H9 (cell line): ENCODE measurements at regions not wholly inside any gene's neighbourhood (a gene's known extent, or its start where the extent isn't known, plus 50 kb on each side); places are given as distances from the start of the nearest gene placed in this dataset.
"Not testable (repeated sequence)": the region's sequence is repeated elsewhere in the genome, so short reads cannot be mapped to it uniquely, and the experiment has no call there.

Experiments
- DNase-seq: peaks from one replicate; pipeline ENCODE4 v3.0.0-alpha.2; 2017
- H2AFZ ChIP-seq: one replicate; pipeline ENCODE4 v1.6.1; 2013; ENCODE audit warnings: mild to moderate bottlenecking, low read length, control low read depth, moderate library complexity
- H2AK5ac ChIP-seq: 2 replicates; pipeline ENCODE4 v1.6.1; 2013; ENCODE audit warnings: low read length, control low read depth, mixed read lengths; ENCODE audit not compliant: insufficient read length
- H2BK120ac ChIP-seq: one replicate; pipeline ENCODE4 v1.6.1; 2013; ENCODE audit warnings: low read depth, mild to moderate bottlenecking, low read length, control low read depth, inconsistent platforms; ENCODE audit not compliant: poor library complexity, severe bottlenecking
- H2BK12ac ChIP-seq: 2 replicates; pipeline ENCODE4 v1.6.1; 2013; ENCODE audit warnings: low read length, control low read depth, mixed read lengths, low read depth; ENCODE audit not compliant: insufficient read length
- H2BK15ac ChIP-seq: 2 replicates; pipeline ENCODE4 v1.6.1; 2013; ENCODE audit warnings: low read depth, low read length, control low read depth
- H2BK20ac ChIP-seq: one replicate; pipeline ENCODE4 v1.6.1; 2013; ENCODE audit warnings: low read depth, mild to moderate bottlenecking, low read length, control low read depth, inconsistent platforms; ENCODE audit not compliant: poor library complexity, severe bottlenecking
- H2BK5ac ChIP-seq: 2 replicates; pipeline ENCODE4 v1.6.1; 2013; ENCODE audit warnings: low read length, control low read depth, mixed read lengths; ENCODE audit not compliant: insufficient read length
- H3K14ac ChIP-seq: 2 replicates; pipeline ENCODE4 v1.6.1; 2013; ENCODE audit warnings: low read length, control low read depth; ENCODE audit not compliant: insufficient read depth
- H3K18ac ChIP-seq: 2 replicates; pipeline ENCODE4 v1.6.1; 2013; ENCODE audit warnings: low read depth, mild to moderate bottlenecking, mixed read lengths, low read length, control low read depth; ENCODE audit not compliant: insufficient read length
- H3K23ac ChIP-seq: 2 replicates; pipeline ENCODE4 v1.6.1; 2013; ENCODE audit warnings: low read length, control low read depth, mixed read lengths, low read depth; ENCODE audit not compliant: insufficient read length
- H3K23me2 ChIP-seq: 2 replicates; pipeline ENCODE4 v1.6.1; 2013; ENCODE audit warnings: low read depth, mild to moderate bottlenecking, mixed read lengths, low read length, control low read depth; ENCODE audit not compliant: insufficient read length, poor library complexity, severe bottlenecking
- H3K27ac ChIP-seq: 2 replicates; pipeline ENCODE4 v1.5.1; 2013; ENCODE audit warnings: low read length, control low read depth, mixed read lengths, low read depth; ENCODE audit not compliant: insufficient read length
- H3K27me3 ChIP-seq: 2 replicates; pipeline ENCODE4 v1.6.1; 2013; ENCODE audit warnings: low read length, control low read depth, inconsistent platforms; ENCODE audit not compliant: insufficient read depth
- H3K4ac ChIP-seq: 2 replicates; pipeline ENCODE4 v1.6.1; 2013; ENCODE audit warnings: low read depth, mild to moderate bottlenecking, control low read depth, inconsistent platforms, low read length, moderate library complexity
- H3K4me1 ChIP-seq: 2 replicates; pipeline ENCODE4 v1.6.1; 2013; ENCODE audit warnings: low read length, control low read depth, inconsistent platforms; ENCODE audit not compliant: insufficient read depth
- H3K4me2 ChIP-seq: 2 replicates; pipeline ENCODE4 v1.6.1; 2013; ENCODE audit warnings: low read length, control low read depth, mixed read lengths; ENCODE audit not compliant: insufficient read length, insufficient read depth
- H3K56ac ChIP-seq: 2 replicates; pipeline ENCODE4 v1.6.1; 2013; ENCODE audit warnings: low read depth, mild to moderate bottlenecking, mixed read lengths, low read length, control low read depth; ENCODE audit not compliant: insufficient read length
- H3K79me1 ChIP-seq: 2 replicates; pipeline ENCODE4 v1.6.1; 2013; ENCODE audit warnings: low read depth, mild to moderate bottlenecking, moderate library complexity, low read length, control low read depth, inconsistent platforms; ENCODE audit not compliant: insufficient read depth, poor library complexity, severe bottlenecking
- H3K79me2 ChIP-seq: 2 replicates; pipeline ENCODE4 v1.6.1; 2013; ENCODE audit warnings: low read length, control low read depth, inconsistent platforms; ENCODE audit not compliant: insufficient read depth
- H3K9ac ChIP-seq: 2 replicates; pipeline ENCODE4 v1.6.1; 2013; ENCODE audit warnings: low read length, control low read depth, mixed read lengths; ENCODE audit not compliant: insufficient read length; ENCODE audit errors: extremely low read depth
- H3K9me3 ChIP-seq: one replicate; pipeline ENCODE4 v1.6.1; 2013; ENCODE audit warnings: low read depth, low read length, inconsistent platforms; ENCODE audit not compliant: control insufficient read depth
- H3T11ph ChIP-seq: one replicate; pipeline ENCODE4 v1.6.1; 2013; ENCODE audit warnings: mild to moderate bottlenecking, low read length, control low read depth, inconsistent platforms
- H4K20me1 ChIP-seq: one replicate; pipeline ENCODE4 v1.6.1; 2013; ENCODE audit not compliant: control insufficient read depth, insufficient read length, insufficient read depth
- H4K5ac ChIP-seq: 2 replicates; pipeline ENCODE4 v1.6.1; 2013; ENCODE audit warnings: low read depth, mild to moderate bottlenecking, mixed read lengths, low read length, control low read depth; ENCODE audit not compliant: insufficient read length
- H4K8ac ChIP-seq: replicated peaks from 2 replicates; pipeline ENCODE4 v1.6.1; 2013; ENCODE audit warnings: low read length, control low read depth, mixed read lengths, low read depth; ENCODE audit not compliant: insufficient read length
- H4K91ac ChIP-seq: 2 replicates; pipeline ENCODE4 v1.6.1; 2013; ENCODE audit warnings: low read depth, mild to moderate bottlenecking, moderate library complexity, mixed read lengths, low read length, control low read depth; ENCODE audit not compliant: insufficient read length
- H3K27ac Mint-ChIP-seq, 3 experiments: 2 replicates in 2 of 3; 3 replicates in 1 of 3; pipeline ENCODE4 v1.8.0; 2020 to 2021; ENCODE audit warnings: mixed read lengths in 3 of 3, mild to moderate bottlenecking in 1 of 3, moderate library complexity in 1 of 3
- H3K27me3 Mint-ChIP-seq: 2 replicates; pipeline ENCODE4 v1.8.0; 2021; ENCODE audit warnings: low read depth, mild to moderate bottlenecking, moderate library complexity, mixed read lengths
- H3K36me3 Mint-ChIP-seq, 3 experiments: 2 replicates in 2 of 3; 3 replicates in 1 of 3; pipeline ENCODE4 v1.8.0; 2020 to 2021; ENCODE audit warnings: low read depth in 3 of 3, mixed read lengths in 3 of 3; ENCODE audit not compliant: insufficient read depth in 1 of 3
- H3K4me1 Mint-ChIP-seq, 2 experiments: 2 replicates each; pipeline ENCODE4 v1.8.0; 2020; ENCODE audit warnings: mixed read lengths in 2 of 2
- H3K4me3 Mint-ChIP-seq, 2 experiments: 2 replicates in 1 of 2; 3 replicates in 1 of 2; pipeline ENCODE4 v1.8.0; 2020 to 2021; ENCODE audit warnings: mild to moderate bottlenecking in 2 of 2, mixed read lengths in 2 of 2, moderate library complexity in 1 of 2
- H3K9me3 Mint-ChIP-seq, 2 experiments: 2 replicates in 1 of 2; 3 replicates in 1 of 2; pipeline ENCODE4 v1.8.0; 2020; ENCODE audit warnings: mild to moderate bottlenecking in 2 of 2, mixed read lengths in 2 of 2, moderate library complexity in 1 of 2
- WGBS: extraction: QIAGEN DNeasy Blood & Tissue Kit; methylation state at CpG from one replicate; pipeline ENCODE4 v1.1.7; 2013; ENCODE audit warnings: missing lambda C conversion rate, low lambda C conversion rate, mixed read lengths; ENCODE audit not compliant: insufficient read length; ENCODE audit errors: extremely low coverage; 5-methylcytosine and 5-hydroxymethylcytosine counted together

DNA sequence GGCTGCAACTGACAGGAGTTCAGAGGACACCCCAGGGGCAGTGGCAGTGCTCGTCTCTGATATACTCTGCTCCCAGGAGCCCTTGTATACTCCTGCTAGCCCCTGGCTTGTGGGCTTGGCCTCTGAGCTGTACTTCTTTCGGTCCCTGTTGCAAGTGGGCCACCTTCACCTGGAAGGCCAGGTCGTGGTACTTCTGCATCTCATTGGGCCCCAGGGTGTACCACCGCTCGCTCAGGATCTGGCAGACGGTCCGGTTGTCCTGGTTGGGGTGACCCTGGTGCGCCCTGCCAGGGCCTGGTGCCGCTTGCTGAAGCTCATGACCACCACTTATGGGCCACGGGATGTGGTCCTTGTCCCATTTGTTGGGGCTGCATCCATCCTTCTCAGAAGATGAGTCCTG lies 228.5 kb upstream of the ZNF722 start:
- H4K8ac ChIP-seq, H2BK12ac ChIP-seq, H3K79me1 ChIP-seq, H2AK5ac ChIP-seq, H3K4me1 ChIP-seq, H3K36me3 Mint-ChIP-seq, H3K18ac ChIP-seq, H3K27me3 ChIP-seq, H3K14ac ChIP-seq, H3K79me2 ChIP-seq, H3K27ac ChIP-seq, H3K9me3 ChIP-seq, H4K91ac ChIP-seq, H3K23ac ChIP-seq, H2BK20ac ChIP-seq, H3T11ph ChIP-seq, H3K56ac ChIP-seq, H3K27me3 Mint-ChIP-seq, H4K5ac ChIP-seq, H2AFZ ChIP-seq, H3K27ac Mint-ChIP-seq, H3K4me2 ChIP-seq, H2BK5ac ChIP-seq, H2BK120ac ChIP-seq, H3K23me2 ChIP-seq, H3K4me3 Mint-ChIP-seq, DNase-seq, H3K4ac ChIP-seq, H3K9ac ChIP-seq, H4K20me1 ChIP-seq, H2BK15ac ChIP-seq, H3K4me1 Mint-ChIP-seq: not testable (repeated sequence)
- peaks cover 38 to 53% of the 10 kb centered on the region in 2 experiments for H3K9me3 Mint-ChIP-seq
- no CpG with 5 or more reads among the region's 10 CpGs for WGBS

DNA sequence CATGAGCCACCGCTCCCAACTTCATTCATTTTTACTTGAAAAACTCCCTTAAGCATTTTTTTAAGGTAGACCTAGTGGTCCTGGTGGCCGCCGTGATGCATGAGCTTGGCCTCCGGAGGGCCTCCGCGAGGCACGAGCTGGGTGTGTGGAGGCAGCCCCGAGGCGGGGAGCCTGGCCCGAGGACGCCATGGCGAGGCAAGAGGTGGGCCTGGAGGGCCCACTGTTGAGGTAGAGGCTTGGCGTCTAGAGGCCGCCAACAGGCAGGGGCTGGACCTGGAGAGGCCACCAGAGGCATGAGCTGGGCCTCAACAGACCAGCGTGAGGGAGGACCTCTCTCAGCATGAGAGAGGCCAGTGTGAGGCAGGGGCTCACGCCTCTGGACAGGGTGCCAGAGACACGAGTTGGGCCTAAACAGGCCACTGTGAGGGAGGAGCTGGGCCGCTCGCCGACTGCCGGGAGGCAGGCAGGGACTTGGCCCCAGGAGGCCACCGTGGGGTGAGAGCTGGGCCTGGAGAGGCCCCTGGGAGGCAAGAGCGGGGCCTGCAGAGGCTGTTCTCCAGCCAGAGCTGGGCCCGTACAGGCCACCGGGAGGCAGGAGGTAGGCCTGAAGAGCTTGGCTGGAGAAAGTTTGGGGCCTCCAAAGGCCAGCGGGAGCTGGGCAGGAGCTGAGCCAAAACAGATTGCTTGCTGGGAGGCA lies 227.1 kb upstream of the ZNF722 start:
- H3T11ph ChIP-seq, H4K5ac ChIP-seq, H3K79me1 ChIP-seq, H3K27me3 ChIP-seq, H3K4me1 ChIP-seq, H2AK5ac ChIP-seq, H3K27ac Mint-ChIP-seq, H2BK120ac ChIP-seq, H2BK5ac ChIP-seq, DNase-seq, H2BK15ac ChIP-seq, H4K8ac ChIP-seq, H2AFZ ChIP-seq, H3K14ac ChIP-seq, H3K18ac ChIP-seq, H3K4ac ChIP-seq, H3K23ac ChIP-seq, H3K79me2 ChIP-seq, H3K27ac ChIP-seq, H3K56ac ChIP-seq, H2BK12ac ChIP-seq, H3K4me1 Mint-ChIP-seq, H3K4me2 ChIP-seq, H3K23me2 ChIP-seq, H2BK20ac ChIP-seq, H3K27me3 Mint-ChIP-seq, H4K20me1 ChIP-seq, H4K91ac ChIP-seq, H3K9ac ChIP-seq, H3K4me3 Mint-ChIP-seq, H3K36me3 Mint-ChIP-seq, H3K9me3 ChIP-seq: not testable (repeated sequence)
- WGBS: no CpG with 5 or more reads among the region's 26 CpGs
- H3K9me3 Mint-ChIP-seq: peaks cover 36 to 47% of the 10 kb centered on the region in 2 experiments
